ENCODE measurements at regions not wholly inside any gene's neighbourhood (a gene's known extent, or its start where the extent isn't known, plus 50 kb on each side); places are given as distances from the start of the nearest gene placed in this dataset.

DNA sequence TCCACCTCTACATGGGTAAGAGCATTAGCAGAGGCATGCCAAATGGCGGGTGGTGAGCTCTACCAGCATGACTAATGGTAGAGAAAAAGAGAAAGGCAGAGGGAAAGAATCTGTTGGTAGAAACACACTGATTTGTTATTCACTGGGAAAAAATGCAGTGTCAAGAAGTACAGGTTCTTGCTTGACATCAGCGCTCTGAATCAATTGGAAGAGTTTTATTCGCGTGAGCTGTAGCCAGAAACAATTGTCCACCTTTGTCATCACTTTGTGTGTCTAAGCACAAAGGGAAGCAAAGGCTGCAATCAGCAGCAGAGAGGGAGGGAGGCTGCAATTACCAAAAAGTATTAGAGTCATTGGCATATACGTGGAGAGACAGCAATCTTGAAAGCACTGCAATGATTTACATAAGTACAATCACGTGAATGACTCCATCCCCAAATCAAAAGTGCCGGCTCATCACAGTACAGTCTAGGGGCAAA is 67.7 kb upstream of the HS3ST1 start:
- TF ChIP-seq, protein P1, sequence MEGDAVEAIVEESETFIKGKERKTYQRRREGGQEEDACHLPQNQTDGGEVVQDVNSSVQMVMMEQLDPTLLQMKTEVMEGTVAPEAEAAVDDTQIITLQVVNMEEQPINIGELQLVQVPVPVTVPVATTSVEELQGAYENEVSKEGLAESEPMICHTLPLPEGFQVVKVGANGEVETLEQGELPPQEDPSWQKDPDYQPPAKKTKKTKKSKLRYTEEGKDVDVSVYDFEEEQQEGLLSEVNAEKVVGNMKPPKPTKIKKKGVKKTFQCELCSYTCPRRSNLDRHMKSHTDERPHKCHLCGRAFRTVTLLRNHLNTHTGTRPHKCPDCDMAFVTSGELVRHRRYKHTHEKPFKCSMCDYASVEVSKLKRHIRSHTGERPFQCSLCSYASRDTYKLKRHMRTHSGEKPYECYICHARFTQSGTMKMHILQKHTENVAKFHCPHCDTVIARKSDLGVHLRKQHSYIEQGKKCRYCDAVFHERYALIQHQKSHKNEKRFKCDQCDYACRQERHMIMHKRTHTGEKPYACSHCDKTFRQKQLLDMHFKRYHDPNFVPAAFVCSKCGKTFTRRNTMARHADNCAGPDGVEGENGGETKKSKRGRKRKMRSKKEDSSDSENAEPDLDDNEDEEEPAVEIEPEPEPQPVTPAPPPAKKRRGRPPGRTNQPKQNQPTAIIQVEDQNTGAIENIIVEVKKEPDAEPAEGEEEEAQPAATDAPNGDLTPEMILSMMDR (IDR thresholded peaks at IDR 0.05), result no peak
- Histone ChIP-seq H3K27me3 (no peaks in the 10 kb centered on the region), H3K27ac (no peak overlapping the region), H3K9me3 (no peaks in the 10 kb centered on the region), H3K36me3 (no peaks in the 10 kb centered on the region), H3K4me3 (no peak overlapping the region), H3K4me1 (no peaks in the 10 kb centered on the region)
- intact Hi-C loops (cut with DNase I), result no loop called here
- DNase-seq (no peak), ATAC-seq (no peak)

DNA sequence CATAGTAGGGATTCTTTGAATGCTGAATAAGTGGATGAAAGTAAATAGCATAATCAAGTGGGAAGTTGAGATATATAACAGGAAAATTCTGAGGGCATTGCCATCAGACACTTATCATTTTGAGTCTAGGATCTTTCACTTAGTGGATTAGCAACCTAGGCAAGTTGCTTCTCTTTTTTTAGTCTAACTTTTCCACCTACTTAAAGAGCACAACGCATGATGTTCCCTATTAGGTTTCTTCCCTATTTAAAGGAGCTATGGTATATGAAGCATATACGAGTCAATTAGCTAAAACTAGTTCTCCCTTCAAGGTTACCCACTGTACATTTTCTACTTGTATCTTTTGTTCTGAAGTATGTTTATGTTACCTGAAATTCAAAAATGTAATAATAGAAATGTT is 67.1 kb upstream of the HS3ST1 start:
- Histone ChIP-seq H3K36me3 (no peaks in the 10 kb centered on the region), H3K4me1 (no peaks in the 10 kb centered on the region), H3K9me3 (no peaks in the 10 kb centered on the region), H3K27me3 (no peaks in the 10 kb centered on the region), H3K27ac (no peak overlapping the region), H3K4me3 (no peak overlapping the region)
- TF ChIP-seq, protein P1 (IDR thresholded peaks at IDR 0.05), result no peak
- ATAC-seq, result peak; percentile 70
- no peak for DNase-seq
- intact Hi-C loops (cut with DNase I), result no loop called here

- TF ChIP-seq, protein P1 (IDR thresholded peaks at IDR 0.05), result no peak
- Histone ChIP-seq H3K27ac (no peak overlapping the region), H3K27me3 (no peaks in the 10 kb centered on the region), H3K9me3 (no peaks in the 10 kb centered on the region), H3K4me3 (no peak overlapping the region), H3K36me3 (no peaks in the 10 kb centered on the region), H3K4me1 (no peaks in the 10 kb centered on the region)
- intact Hi-C loops (cut with DNase I), result no loop called here
- DNase-seq (no peak), ATAC-seq (no peak)
Observed at GRCh38 chr4:11495291-11495690, 66.6 kb upstream of the HS3ST1 start.

DNA sequence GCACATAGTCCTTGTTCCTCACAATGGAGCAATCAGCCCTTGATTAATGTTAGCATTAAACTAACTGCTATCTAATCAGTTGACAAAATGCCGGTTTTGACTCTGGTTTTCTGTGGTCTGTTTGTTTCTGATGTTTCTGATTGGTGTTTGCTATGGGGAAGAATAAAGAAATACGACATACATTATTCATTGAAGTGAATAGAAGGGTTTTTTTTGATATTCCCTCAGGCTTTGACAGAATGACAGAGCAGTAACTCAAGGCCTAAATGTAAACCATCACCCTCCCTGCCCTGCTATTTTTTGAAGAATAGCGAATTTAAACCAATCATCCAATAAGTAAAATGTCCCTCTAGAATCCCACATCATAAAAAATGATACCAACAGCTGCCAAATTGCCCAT is 65.5 kb upstream of the HS3ST1 start:
- DNase-seq (no peak), ATAC-seq (no peak)
- H3K4me1 ChIP-seq, result no peaks in the 10 kb centered on the region
- TF ChIP-seq, protein P1 (IDR thresholded peaks at IDR 0.05), result no peak
- no peaks in the 10 kb centered on the region for H3K27me3 ChIP-seq
- no peak overlapping the region for H3K27ac ChIP-seq
- H3K9me3 ChIP-seq, result no peaks in the 10 kb centered on the region
- H3K4me3 ChIP-seq, result no peak overlapping the region
- no peaks in the 10 kb centered on the region for H3K36me3 ChIP-seq
- intact Hi-C loops (cut with DNase I), result no loop called here

- no peak overlapping the region for H3K27ac ChIP-seq
- intact Hi-C loops (cut with DNase I), result no loop called here
- peak; percentile 87 for ATAC-seq
- H3K4me3 ChIP-seq, result no peak overlapping the region
- H3K36me3 ChIP-seq, result no peaks in the 10 kb centered on the region
- no peaks in the 10 kb centered on the region for H3K4me1 ChIP-seq
- no peaks in the 10 kb centered on the region for H3K9me3 ChIP-seq
- no peaks in the 10 kb centered on the region for H3K27me3 ChIP-seq
- no peak for DNase-seq
- TF ChIP-seq, protein P1 (IDR thresholded peaks at IDR 0.05), result no peak
Observed at GRCh38 chr4:11489453-11490083, 60.9 kb upstream of the HS3ST1 start.

Data from upper lobe of right lung (tissue), 1 donor.